ENCODE measurements at regions not wholly inside any gene's neighbourhood (a gene's known extent, or its start where the extent isn't known, plus 50 kb on each side); places are given as distances from the start of the nearest gene placed in this dataset.

DNA sequence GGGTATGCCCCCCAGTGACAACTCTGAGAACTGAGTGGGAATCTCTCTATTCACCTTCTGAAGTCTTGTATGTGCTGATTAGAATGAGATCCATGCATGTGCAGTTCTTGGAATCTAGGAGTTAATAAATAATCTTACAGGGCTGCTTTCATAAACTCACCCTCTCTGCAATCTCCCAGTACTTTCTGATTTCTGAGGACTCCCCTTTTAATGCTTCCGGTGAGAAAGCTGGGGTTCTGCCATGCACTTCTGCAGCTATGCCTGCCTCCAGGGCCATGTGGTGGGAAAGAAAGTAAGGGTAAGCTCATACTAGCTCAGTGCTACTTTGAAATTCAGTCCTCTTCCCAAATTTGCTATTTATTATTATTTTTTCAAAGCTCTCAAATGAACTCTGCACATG, 432.9 kb downstream of the MTX2 start:
- Mint-ChIP-seq H3K9me3 (no peaks in the 10 kb centered on the region), H3K4me3 (no peak overlapping the region), H3K4me1 (peaks cover 20% of the 10 kb centered on the region), H3K27me3 (ENCODE audit: low read depth, poor library complexity) (no peaks in the 10 kb centered on the region), H3K27ac (no peak overlapping the region), H3K36me3 (ENCODE audit: low read depth) (no peaks in the 10 kb centered on the region)
- TF ChIP-seq CTCF (IDR thresholded peaks at IDR 0.05): no peak
- DNase-seq: no peak

DNA sequence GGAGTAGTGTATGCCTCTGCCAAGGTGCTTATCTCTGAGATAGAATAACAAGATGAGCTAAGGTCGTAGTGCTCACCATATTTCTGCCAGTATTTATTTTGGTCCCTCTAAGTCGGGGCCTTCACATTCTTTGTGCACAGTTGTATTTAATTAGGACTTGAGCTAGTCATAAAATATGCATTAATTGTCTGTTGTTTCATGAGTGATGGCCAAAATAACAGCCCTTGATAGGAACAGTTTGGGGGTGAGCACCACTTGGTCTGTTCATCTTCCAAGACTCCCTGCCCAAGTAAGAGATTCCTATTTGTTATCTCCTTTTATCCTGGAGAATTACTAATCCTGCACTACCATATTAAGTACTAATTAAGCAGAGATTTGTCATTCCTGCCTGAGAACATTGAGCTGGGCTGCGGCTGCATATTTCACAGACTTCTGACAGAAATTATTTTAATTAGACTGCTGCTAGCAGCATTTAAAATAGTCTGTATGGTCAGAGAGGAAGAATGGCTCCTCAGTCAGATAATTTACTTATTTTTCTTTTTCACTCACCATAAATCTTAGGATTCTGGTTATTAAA, 435.1 kb downstream of the MTX2 start:
- Mint-ChIP-seq H3K27ac (no peak overlapping the region), H3K36me3 (ENCODE audit: low read depth) (no peaks in the 10 kb centered on the region), H3K4me1 (peaks cover 15% of the 10 kb centered on the region), H3K4me3 (no peak overlapping the region), H3K27me3 (ENCODE audit: low read depth, poor library complexity) (peaks cover 1% of the 10 kb centered on the region), H3K9me3 (no peaks in the 10 kb centered on the region)
- TF ChIP-seq CTCF (IDR thresholded peaks at IDR 0.05): no peak
- no peak for DNase-seq

GRCh38 chr2:176709149-176709951, 440.1 kb downstream of the MTX2 start:
- no peak overlapping the region for H3K4me3 Mint-ChIP-seq
- peaks cover 3% of the 10 kb centered on the region for H3K4me1 Mint-ChIP-seq
- no peaks in the 10 kb centered on the region for H3K9me3 Mint-ChIP-seq
- H3K36me3 Mint-ChIP-seq (ENCODE audit: low read depth): no peaks in the 10 kb centered on the region
- H3K27me3 Mint-ChIP-seq (ENCODE audit: low read depth, poor library complexity): peaks cover 3% of the 10 kb centered on the region
- TF ChIP-seq CTCF (IDR thresholded peaks at IDR 0.05): no peak
- no peak overlapping the region for H3K27ac Mint-ChIP-seq
- no peak for DNase-seq

GRCh38 chr2:176709991-176710390, 440.7 kb downstream of the MTX2 start:
- Mint-ChIP-seq H3K4me3 (no peak overlapping the region), H3K27ac (no peak overlapping the region), H3K36me3 (ENCODE audit: low read depth) (no peaks in the 10 kb centered on the region), H3K4me1 (no peaks in the 10 kb centered on the region), H3K27me3 (ENCODE audit: low read depth, poor library complexity) (peaks cover 3% of the 10 kb centered on the region), H3K9me3 (no peaks in the 10 kb centered on the region)
- DNase-seq: no peak
- no peak for TF ChIP-seq CTCF (IDR thresholded peaks at IDR 0.05)

GRCh38 chr2:176710657-176711186, 441.5 kb downstream of the MTX2 start:
- no peak for TF ChIP-seq CTCF (IDR thresholded peaks at IDR 0.05)
- no peak for DNase-seq
- Mint-ChIP-seq H3K27me3 (ENCODE audit: low read depth, poor library complexity) (peaks cover 3% of the 10 kb centered on the region), H3K9me3 (no peaks in the 10 kb centered on the region), H3K4me1 (no peaks in the 10 kb centered on the region), H3K4me3 (no peak overlapping the region), H3K27ac (no peak overlapping the region), H3K36me3 (ENCODE audit: low read depth) (no peaks in the 10 kb centered on the region)
